OCI-LY3 (cell line): ENCODE measurements at regions not wholly inside any gene's neighbourhood (a gene's known extent, or its start where the extent isn't known, plus 50 kb on each side); places are given as distances from the start of the nearest gene placed in this dataset.
"Not testable (repeated sequence)": the region's sequence is repeated elsewhere in the genome, so short reads cannot be mapped to it uniquely, and the experiment has no call there.

Experiments
- H2AFZ ChIP-seq: fragments of 200-600, 300-600 bp; shearing (Covaris generic); 2 replicates; pipeline ENCODE4 v1.6.0; 2014; ENCODE audit warnings: antibody characterized with exemption, low read depth, low read length
- H3K27ac ChIP-seq: fragments of 200-600, 300-600 bp; sonication (generic); 2 replicates; pipeline ENCODE4 v1.5.1; 2014; ENCODE audit warnings: mild to moderate bottlenecking, low read length, moderate library complexity, mixed read lengths
- H3K27me3 ChIP-seq: fragments of 200-600, 300-600 bp; sonication (generic); 2 replicates; pipeline ENCODE4 v1.6.1; 2014; ENCODE audit warnings: low read depth, low read length, mixed read lengths
- H3K36me3 ChIP-seq: fragments of 200-600, 300-600 bp; sonication (generic); replicated peaks from 2 replicates; pipeline ENCODE3; 2014; ENCODE audit warnings: low read depth, low read length, mixed read lengths
- H3K4me1 ChIP-seq: fragments of 300-600, 200-600 bp; sonication (generic); 2 replicates; pipeline ENCODE4 v1.6.1; 2014; ENCODE audit warnings: low read length, mixed read lengths
- H3K4me2 ChIP-seq: fragments of 200-600, 300-600 bp; sonication (generic); 2 replicates; pipeline ENCODE4 v1.6.1; 2014; ENCODE audit warnings: low read length, mixed read lengths
- H3K4me3 ChIP-seq: fragments of 300-600, 200-600 bp; sonication (generic); 2 replicates; pipeline ENCODE4 v1.5.1; 2014; ENCODE audit warnings: antibody characterized with exemption, mild to moderate bottlenecking, low read length, moderate library complexity
- H3K79me2 ChIP-seq: fragments of 300-600, 200-600 bp; shearing (Covaris generic); 2 replicates; pipeline ENCODE4 v1.6.1; 2014; ENCODE audit warnings: mild to moderate bottlenecking, low read length, mixed read lengths
- H3K9ac ChIP-seq: fragments of 300-600, 200-600 bp; shearing (Covaris generic); 2 replicates; pipeline ENCODE4 v1.6.0; 2014; ENCODE audit warnings: mild to moderate bottlenecking, low read length, moderate library complexity
- H3K9me3 ChIP-seq: fragments of 200-600, 300-600 bp; shearing (Covaris generic); 2 replicates; pipeline ENCODE4 v1.6.1; 2014; ENCODE audit warnings: low read length, mixed read lengths; ENCODE audit not compliant: insufficient read depth
- H4K20me1 ChIP-seq: fragments of 200-600, 300-600 bp; sonication (generic); 2 replicates; pipeline ENCODE4 v1.6.1; 2016; ENCODE audit warnings: low read length, mixed read lengths; ENCODE audit not compliant: insufficient read depth
- EZH2phosphoT487 ChIP-seq: fragments of 200-600 bp; shearing (Covaris generic); IDR thresholded peaks from 2 replicates; pipeline ENCODE4 v1.6.1; 2018; ENCODE audit warnings: antibody characterized with exemption, mixed run types, low read depth
- TF ChIP-seq, protein P1 (sequence below): fragments of 200-600, 300-600 bp; sonication (generic); IDR thresholded peaks from 2 replicates; pipeline ENCODE4 v1.5.1; 2014; ENCODE audit warnings: antibody characterized with exemption, low read length, low read depth

DNA sequence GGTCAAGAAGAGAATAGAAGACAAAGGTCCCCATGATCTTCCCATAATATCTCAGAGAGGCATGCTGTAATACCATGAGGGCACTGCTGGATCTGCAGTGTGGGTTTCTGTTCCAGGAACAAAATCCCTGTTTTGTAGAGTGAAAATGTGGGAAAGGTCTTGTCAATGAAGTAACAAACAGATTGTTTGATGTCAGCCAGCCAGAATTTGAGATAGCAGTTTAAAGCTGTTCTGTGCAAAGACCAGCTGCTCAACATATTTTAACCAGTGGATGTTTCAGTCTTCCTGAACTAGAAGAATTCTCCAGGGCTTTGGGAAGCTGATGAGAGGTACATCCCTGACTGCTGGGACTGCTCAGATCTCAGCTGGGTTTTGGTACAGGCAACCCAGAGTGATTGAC is 1012.5 kb downstream of the DNAJB9 start:
- Histone ChIP-seq H3K4me2 (no peak overlapping the region), H3K9me3 (no peaks in the 10 kb centered on the region), H3K4me1 (no peaks in the 10 kb centered on the region), H3K27ac (no peak overlapping the region), H3K27me3 (no peaks in the 10 kb centered on the region), H3K79me2 (no peaks in the 10 kb centered on the region), H3K4me3 (no peak overlapping the region), H3K9ac (no peak overlapping the region), H4K20me1 (no peaks in the 10 kb centered on the region), H2AFZ (no peak overlapping the region), H3K36me3 (no peaks in the 10 kb centered on the region)
- TF ChIP-seq, protein P1, sequence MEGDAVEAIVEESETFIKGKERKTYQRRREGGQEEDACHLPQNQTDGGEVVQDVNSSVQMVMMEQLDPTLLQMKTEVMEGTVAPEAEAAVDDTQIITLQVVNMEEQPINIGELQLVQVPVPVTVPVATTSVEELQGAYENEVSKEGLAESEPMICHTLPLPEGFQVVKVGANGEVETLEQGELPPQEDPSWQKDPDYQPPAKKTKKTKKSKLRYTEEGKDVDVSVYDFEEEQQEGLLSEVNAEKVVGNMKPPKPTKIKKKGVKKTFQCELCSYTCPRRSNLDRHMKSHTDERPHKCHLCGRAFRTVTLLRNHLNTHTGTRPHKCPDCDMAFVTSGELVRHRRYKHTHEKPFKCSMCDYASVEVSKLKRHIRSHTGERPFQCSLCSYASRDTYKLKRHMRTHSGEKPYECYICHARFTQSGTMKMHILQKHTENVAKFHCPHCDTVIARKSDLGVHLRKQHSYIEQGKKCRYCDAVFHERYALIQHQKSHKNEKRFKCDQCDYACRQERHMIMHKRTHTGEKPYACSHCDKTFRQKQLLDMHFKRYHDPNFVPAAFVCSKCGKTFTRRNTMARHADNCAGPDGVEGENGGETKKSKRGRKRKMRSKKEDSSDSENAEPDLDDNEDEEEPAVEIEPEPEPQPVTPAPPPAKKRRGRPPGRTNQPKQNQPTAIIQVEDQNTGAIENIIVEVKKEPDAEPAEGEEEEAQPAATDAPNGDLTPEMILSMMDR: no peak
- no peak for TF ChIP-seq EZH2phosphoT487

DNA sequence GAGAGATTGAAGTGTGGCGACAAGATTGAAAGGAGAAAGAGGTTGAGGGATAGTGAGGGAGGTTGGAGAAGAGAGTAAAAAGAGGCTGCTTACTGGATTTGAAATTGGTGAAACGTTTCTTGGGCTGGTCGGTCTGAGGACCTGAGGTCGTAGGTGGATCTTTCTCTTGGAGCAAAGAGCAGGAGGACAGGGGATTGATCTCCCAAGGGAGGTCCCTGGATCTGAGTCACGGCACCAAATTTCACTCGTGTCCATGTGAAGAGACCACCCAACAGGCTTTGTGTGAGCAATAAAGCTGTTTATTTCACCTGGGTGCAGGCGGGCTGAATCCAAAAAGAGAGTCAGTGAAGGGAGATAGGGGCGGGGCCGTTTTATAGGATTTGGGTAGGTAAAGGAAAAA is 1027.3 kb downstream of the DNAJB9 start:
- not testable (repeated sequence) for H3K4me1 ChIP-seq, H3K9ac ChIP-seq, H3K27me3 ChIP-seq, H3K4me3 ChIP-seq, H4K20me1 ChIP-seq, H3K79me2 ChIP-seq, H3K4me2 ChIP-seq, H3K9me3 ChIP-seq, H2AFZ ChIP-seq, H3K36me3 ChIP-seq, H3K27ac ChIP-seq

DNA sequence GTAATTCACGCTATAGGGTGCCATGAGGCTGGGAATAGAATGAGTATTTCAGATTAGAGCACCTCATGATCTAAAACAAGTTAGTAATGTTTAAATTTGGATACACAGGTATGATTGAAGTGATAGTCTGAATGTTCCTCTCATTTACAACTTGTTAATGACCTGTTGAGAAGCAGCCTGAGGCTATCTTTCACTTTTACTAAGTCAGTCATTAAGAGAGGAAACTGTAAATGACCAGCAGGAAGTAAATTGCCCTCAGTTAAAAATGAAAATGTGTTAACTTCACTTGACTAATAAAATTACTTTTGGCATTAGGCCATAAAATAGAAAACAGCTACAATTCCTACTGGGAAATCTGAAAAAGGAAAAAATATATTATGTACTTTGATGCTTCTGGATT is 1042.0 kb downstream of the DNAJB9 start:
- Histone ChIP-seq H2AFZ (no peak overlapping the region), H3K4me2 (no peak overlapping the region), H4K20me1 (no peaks in the 10 kb centered on the region), H3K27ac (no peak overlapping the region), H3K27me3 (no peaks in the 10 kb centered on the region), H3K9me3 (no peaks in the 10 kb centered on the region), H3K36me3 (no peaks in the 10 kb centered on the region), H3K4me1 (no peaks in the 10 kb centered on the region), H3K9ac (no peak overlapping the region), H3K4me3 (no peak overlapping the region), H3K79me2 (no peaks in the 10 kb centered on the region)
- TF ChIP-seq, protein P1: no peak
- TF ChIP-seq EZH2phosphoT487: no peak

DNA sequence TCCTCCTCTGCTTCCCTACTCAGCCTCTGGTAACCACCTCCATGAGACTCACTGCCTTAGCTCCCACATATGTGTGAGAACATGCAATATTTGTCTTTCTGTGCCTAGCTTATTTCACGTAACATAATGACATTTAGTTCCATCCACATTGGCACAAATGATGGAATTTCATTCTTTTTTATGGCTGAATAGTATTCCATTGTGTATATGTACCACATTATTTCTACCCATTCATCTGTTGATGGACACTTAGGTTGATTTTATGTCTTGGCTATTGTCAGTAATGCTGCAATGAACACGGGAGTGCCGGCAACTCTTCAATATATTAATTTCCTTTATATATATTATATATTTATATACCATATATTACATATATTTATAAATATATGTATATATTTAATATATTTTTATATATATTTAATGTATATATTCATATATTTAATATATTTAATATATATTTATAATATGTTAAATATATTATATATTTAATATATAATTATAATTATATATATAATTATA is 1046.9 kb downstream of the DNAJB9 start:
- H3K27ac ChIP-seq: no peak overlapping the region

More for the DNA sequence above, 1046.9 kb downstream of the DNAJB9 start:
- H3K79me2 ChIP-seq: no peaks in the 10 kb centered on the region
- H3K9ac ChIP-seq: no peak overlapping the region
- H4K20me1 ChIP-seq: no peaks in the 10 kb centered on the region
- no peaks in the 10 kb centered on the region for H3K36me3 ChIP-seq
- H3K4me3 ChIP-seq: no peak overlapping the region
- no peaks in the 10 kb centered on the region for H3K27me3 ChIP-seq
- TF ChIP-seq EZH2phosphoT487: no peak
- TF ChIP-seq, protein P1: no peak
- no peaks in the 10 kb centered on the region for H3K4me1 ChIP-seq
- no peak overlapping the region for H2AFZ ChIP-seq
- no peaks in the 10 kb centered on the region for H3K9me3 ChIP-seq
- no peak overlapping the region for H3K4me2 ChIP-seq
